HG03066 (cell line): ENCODE measurements at regions not wholly inside any gene's neighbourhood (a gene's known extent, or its start where the extent isn't known, plus 50 kb on each side); places are given as distances from the start of the nearest gene placed in this dataset.
"Not testable (repeated sequence)": the region's sequence is repeated elsewhere in the genome, so short reads cannot be mapped to it uniquely, and the experiment has no call there.

Experiments used
- ATAC-seq: cut with Tn5 transposase; IDR thresholded peaks from one replicate; pipeline ENCODE4 v1.9.1; 2021; ENCODE audit warnings: low read depth; ENCODE audit not compliant: unreplicated experiment

- ATAC-seq, result not testable (repeated sequence)
These were observed 117.0 kb downstream of the SDHAF3 start for GRCh38 chr7:97234494-97234893.

- no peak for ATAC-seq
These were observed 128.8 kb downstream of the SDHAF3 start for GRCh38 chr7:97246317-97246716.

- ATAC-seq, result not testable (repeated sequence)
These were observed 140.7 kb downstream of the SDHAF3 start for GRCh38 chr7:97258187-97258586.

- ATAC-seq, result no peak
These were observed 152.2 kb downstream of the SDHAF3 start for GRCh38 chr7:97269741-97270140.

GRCh38 chr7:97270280-97270679 is 152.8 kb downstream of the SDHAF3 start:
- ATAC-seq, result no peak

- no peak for ATAC-seq
These were observed 154.1 kb downstream of the SDHAF3 start for GRCh38 chr7:97271619-97272018.

GRCh38 chr7:97272237-97272975 is 154.9 kb downstream of the SDHAF3 start:
- ATAC-seq, result no peak

- ATAC-seq, result no peak
These were observed 158.0 kb downstream of the SDHAF3 start for GRCh38 chr7:97275475-97275874.

- no peak for ATAC-seq
These were observed 163.5 kb downstream of the SDHAF3 start for GRCh38 chr7:97280950-97281349.

- no peak for ATAC-seq
These were observed 167.8 kb downstream of the SDHAF3 start for GRCh38 chr7:97285348-97285747.

- ATAC-seq, result no peak
These were observed 175.5 kb downstream of the SDHAF3 start for GRCh38 chr7:97293031-97293430.

GRCh38 chr7:97298561-97298960 is 181.1 kb downstream of the SDHAF3 start:
- no peak for ATAC-seq

GRCh38 chr7:97305589-97305988 is 188.1 kb downstream of the SDHAF3 start:
- no peak for ATAC-seq

- no peak for ATAC-seq
These were observed 190.1 kb downstream of the SDHAF3 start for GRCh38 chr7:97307521-97308108.

- no peak for ATAC-seq
These were observed 196.4 kb downstream of the SDHAF3 start for GRCh38 chr7:97313900-97314299.

- ATAC-seq, result no peak
These were observed 200.1 kb downstream of the SDHAF3 start for GRCh38 chr7:97317575-97317974.

GRCh38 chr7:97329871-97330270 is 212.4 kb downstream of the SDHAF3 start:
- not testable (repeated sequence) for ATAC-seq

- no peak for ATAC-seq
These were observed 220.4 kb downstream of the SDHAF3 start for GRCh38 chr7:97337849-97338248.

- ATAC-seq, result no peak
These were observed 225.0 kb downstream of the SDHAF3 start for GRCh38 chr7:97342512-97342911.

GRCh38 chr7:97346349-97346748 is 228.9 kb downstream of the SDHAF3 start:
- ATAC-seq, result no peak

- ATAC-seq, result no peak
These were observed 234.0 kb downstream of the SDHAF3 start for GRCh38 chr7:97351488-97351887.

GRCh38 chr7:97357459-97357858 is 240.0 kb downstream of the SDHAF3 start:
- no peak for ATAC-seq
